ENCODE measurements at regions not wholly inside any gene's neighbourhood (a gene's known extent, or its start where the extent isn't known, plus 50 kb on each side); places are given as distances from the start of the nearest gene placed in this dataset.

- TF ChIP-seq CTCF (IDR thresholded peaks at IDR 0.05) = no peak
- no peak for TF ChIP-seq POLR2A (IDR thresholded peaks at IDR 0.05)
These were observed 604.7 kb upstream of the CITED2 start for GRCh38 chr6:139979021-139979725.
